ENCODE measurements at regions not wholly inside any gene's neighbourhood (a gene's known extent, or its start where the extent isn't known, plus 50 kb on each side); places are given as distances from the start of the nearest gene placed in this dataset.

DNA sequence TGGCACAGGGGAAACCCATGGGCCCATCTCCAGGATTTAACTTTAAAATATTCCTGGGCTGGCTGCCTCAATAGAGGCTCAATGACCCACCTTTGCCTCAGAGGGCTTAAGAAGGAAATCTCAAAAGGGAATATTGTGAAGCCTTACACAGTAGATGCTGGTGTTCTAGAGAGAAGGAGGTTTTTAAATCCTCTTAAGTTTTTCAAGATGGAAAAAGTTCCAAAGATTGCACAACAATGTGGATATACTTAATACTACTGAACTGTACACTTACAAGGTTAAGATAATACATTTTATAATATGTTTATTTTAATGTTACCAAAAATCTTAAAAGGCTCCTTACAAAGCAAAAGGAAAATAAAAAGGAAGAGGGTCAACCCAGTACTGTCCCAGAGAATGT, 54.9 kb upstream of the LCLAT1 start:
- ChIA-PET CTCF (no interaction called here), POLR2A (no interaction called here)
- no peaks in the 10 kb centered on the region for H3K9me3 ChIP-seq (replicated peaks; ENCODE audit: control insufficient read depth, insufficient read depth, low read length)
- H3K9ac ChIP-seq (replicated peaks; ENCODE audit: extremely low read depth, insufficient read depth, low read length) = no peak overlapping the region
- intact Hi-C loops (cut with micrococcal nuclease) (no loop called here), dilution Hi-C loops (cut with MboI; ENCODE audit: extremely low pct_ligation_motif_present, low sequenced_read_pairs) (no loop called here)
- H3K27me3 ChIP-seq (ENCODE audit: control insufficient read depth in 2 of 2, insufficient read depth in 2 of 2, low read length in 2 of 2) = peaks cover 0 to 2% of the 10 kb centered on the region in 2 experiments
- H3K4me1 ChIP-seq (ENCODE audit: control insufficient read depth, extremely low read depth, insufficient read depth, low read length) = no peaks in the 10 kb centered on the region
- BruUV-seq (replicated peaks) = no TSS peak
- FAIRE-seq (no peak), DNase-seq (ENCODE audit: low read depth, low spot score) (no peak)
- H3K4me3 ChIP-seq (replicated peaks in 1 of 3; ENCODE audit: insufficient read depth in 1 of 3, low read depth in 1 of 3, low read length in 3 of 3) = no peak overlapping the region
- H3K27ac ChIP-seq (ENCODE audit: insufficient read depth, low read depth, low read length) = no peak overlapping the region
- H3K9me1 ChIP-seq (replicated peaks; ENCODE audit: control insufficient read depth, extremely low read depth, insufficient read depth, low read length) = no peaks in the 10 kb centered on the region
- H3K79me2 ChIP-seq (ENCODE audit: control insufficient read depth, insufficient read depth, low read length) = no peaks in the 10 kb centered on the region
- no peak overlapping the region for H2AFZ ChIP-seq (ENCODE audit: low read depth, low read length)
- TF ChIP-seq, protein P1, sequence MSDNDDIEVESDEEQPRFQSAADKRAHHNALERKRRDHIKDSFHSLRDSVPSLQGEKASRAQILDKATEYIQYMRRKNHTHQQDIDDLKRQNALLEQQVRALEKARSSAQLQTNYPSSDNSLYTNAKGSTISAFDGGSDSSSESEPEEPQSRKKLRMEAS (IDR thresholded peaks at IDR 0.05; ENCODE audit: insufficient read depth, insufficient read length) = no peak
- no peak for TF ChIP-seq MYC (IDR thresholded peaks at IDR 0.05; ENCODE audit: low read depth, low read length)
- TF ChIP-seq, protein P2, sequence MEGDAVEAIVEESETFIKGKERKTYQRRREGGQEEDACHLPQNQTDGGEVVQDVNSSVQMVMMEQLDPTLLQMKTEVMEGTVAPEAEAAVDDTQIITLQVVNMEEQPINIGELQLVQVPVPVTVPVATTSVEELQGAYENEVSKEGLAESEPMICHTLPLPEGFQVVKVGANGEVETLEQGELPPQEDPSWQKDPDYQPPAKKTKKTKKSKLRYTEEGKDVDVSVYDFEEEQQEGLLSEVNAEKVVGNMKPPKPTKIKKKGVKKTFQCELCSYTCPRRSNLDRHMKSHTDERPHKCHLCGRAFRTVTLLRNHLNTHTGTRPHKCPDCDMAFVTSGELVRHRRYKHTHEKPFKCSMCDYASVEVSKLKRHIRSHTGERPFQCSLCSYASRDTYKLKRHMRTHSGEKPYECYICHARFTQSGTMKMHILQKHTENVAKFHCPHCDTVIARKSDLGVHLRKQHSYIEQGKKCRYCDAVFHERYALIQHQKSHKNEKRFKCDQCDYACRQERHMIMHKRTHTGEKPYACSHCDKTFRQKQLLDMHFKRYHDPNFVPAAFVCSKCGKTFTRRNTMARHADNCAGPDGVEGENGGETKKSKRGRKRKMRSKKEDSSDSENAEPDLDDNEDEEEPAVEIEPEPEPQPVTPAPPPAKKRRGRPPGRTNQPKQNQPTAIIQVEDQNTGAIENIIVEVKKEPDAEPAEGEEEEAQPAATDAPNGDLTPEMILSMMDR (IDR thresholded peaks at IDR 0.05; ENCODE audit: extremely low read depth in 1 of 2, insufficient read depth in 1 of 2, low read depth in 1 of 2, low read length in 2 of 2) = no peak
- no peak for TF ChIP-seq EZH2 (IDR thresholded peaks at IDR 0.05; ENCODE audit: borderline replicate concordance, low read depth, low read length, severe bottlenecking)
- no peak for TF ChIP-seq FOS (IDR thresholded peaks at IDR 0.05; ENCODE audit: borderline replicate concordance, insufficient read depth, low read length)
- TF ChIP-seq POLR2A (IDR thresholded peaks at IDR 0.05; ENCODE audit: low read depth, low read length) = no peak
- no peak for TF ChIP-seq GATA2 (IDR thresholded peaks at IDR 0.05; ENCODE audit: insufficient read depth, insufficient read length, low read depth, low read length)
- no peak for TF ChIP-seq POLR2AphosphoS5 (IDR thresholded peaks at IDR 0.05; ENCODE audit: insufficient read depth, low read depth, low read length)
- no peak overlapping the region for H3K4me2 ChIP-seq (ENCODE audit: insufficient read depth, low read length)
- H3K36me3 ChIP-seq (ENCODE audit: control insufficient read depth in 2 of 2, extremely low read depth in 1 of 2, insufficient read depth in 2 of 2, low read length in 2 of 2) = no peaks in the 10 kb centered on the region
- no peaks in the 10 kb centered on the region for H4K20me1 ChIP-seq (replicated peaks; ENCODE audit: control insufficient read depth, extremely low read depth, insufficient read depth, low read length)

Measured in endothelial cell of umbilical vein (primary cell).